Gastroesophageal sphincter (tissue), 3 donors: ENCODE measurements at regions not wholly inside any gene's neighbourhood (a gene's known extent, or its start where the extent isn't known, plus 50 kb on each side); places are given as distances from the start of the nearest gene placed in this dataset.

Experiments used
- CTCF ChIP-seq, 4 experiments: fragments of 200-600 bp in 2 of 4; fragments of 450-650 bp in 2 of 4; sonication (generic) in 1 of 4; IDR thresholded peaks; one replicate each; pipeline ENCODE4 v1.5.1; 2017 to 2019; ENCODE audit warnings: antibody characterized with exemption in 4 of 4, mild to moderate bottlenecking in 2 of 4, moderate library complexity in 2 of 4
- EP300 ChIP-seq: sonication (generic); formaldehyde crosslinking; IDR thresholded peaks from one replicate; pipeline ENCODE4 v1.6.1; 2017; ENCODE audit warnings: antibody characterized with exemption, mild to moderate bottlenecking
- POLR2A ChIP-seq, 2 donors: fragments of 450-650 bp; IDR thresholded peaks; one replicate each; pipeline ENCODE4 v1.6.1; 2017; ENCODE audit warnings: antibody characterized with exemption in 2 of 2, mild to moderate bottlenecking in 2 of 2, moderate library complexity in 1 of 2

- TF ChIP-seq EP300: no peak
- no peak for TF ChIP-seq CTCF (IDR thresholded peaks at IDR 0.05)
- no peak for TF ChIP-seq POLR2A (IDR thresholded peaks at IDR 0.05)
Measured at GRCh38 chr6:6537488-6538260, 50.8 kb upstream of the LY86 start.
